Kidney epithelial cell (primary cell): ENCODE measurements at regions not wholly inside any gene's neighbourhood (a gene's known extent, or its start where the extent isn't known, plus 50 kb on each side); places are given as distances from the start of the nearest gene placed in this dataset.

Experiments
- DNase-seq: peaks from one replicate; pipeline ENCODE4 v3.0.0-alpha.2; 2010; ENCODE audit warnings: low read depth
- H3K27me3 ChIP-seq: 2 replicates; pipeline ENCODE4 v1.6.0; 2011; ENCODE audit warnings: low read length; ENCODE audit not compliant: control insufficient read depth, insufficient read depth
- H3K36me3 ChIP-seq: 2 replicates; pipeline ENCODE4 v1.5.1; 2011; ENCODE audit warnings: low read length; ENCODE audit not compliant: control insufficient read depth, insufficient read depth
- H3K4me3 ChIP-seq: 2 replicates; pipeline ENCODE4 v1.5.1; 2011; ENCODE audit warnings: low read depth, mild to moderate bottlenecking, control low read depth, low read length
- TF ChIP-seq, protein P1 (sequence below): IDR thresholded peaks from 2 replicates; pipeline ENCODE4 v1.5.1; 2011; ENCODE audit warnings: mild to moderate bottlenecking, moderate library complexity, low read length, control low read depth, inconsistent platforms; ENCODE audit not compliant: insufficient read depth, poor library complexity, severe bottlenecking

DNA sequence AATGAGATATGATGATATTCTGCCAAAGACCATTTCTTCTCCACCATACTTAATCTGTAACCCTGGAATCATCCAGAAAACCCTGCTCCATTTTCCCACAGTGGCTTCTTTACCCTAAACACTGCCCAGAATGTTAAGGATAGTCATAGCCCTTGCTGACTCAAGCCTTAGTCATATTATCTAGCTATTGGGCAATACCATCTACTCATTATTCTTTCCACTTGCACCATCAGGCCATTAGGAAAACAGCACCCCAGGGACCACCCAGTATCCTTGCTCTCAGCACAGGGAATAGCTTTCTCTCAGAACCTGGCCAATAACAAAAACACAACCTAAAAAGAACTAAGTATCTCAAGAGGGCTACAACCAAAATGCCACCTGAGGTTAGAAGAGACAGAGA, 445.7 kb upstream of the SLC14A2 start:
- Histone ChIP-seq H3K27me3 (no peaks in the 10 kb centered on the region), H3K4me3 (no peak overlapping the region), H3K36me3 (no peaks in the 10 kb centered on the region)
- peak; percentile 68 for DNase-seq
- TF ChIP-seq, protein P1, sequence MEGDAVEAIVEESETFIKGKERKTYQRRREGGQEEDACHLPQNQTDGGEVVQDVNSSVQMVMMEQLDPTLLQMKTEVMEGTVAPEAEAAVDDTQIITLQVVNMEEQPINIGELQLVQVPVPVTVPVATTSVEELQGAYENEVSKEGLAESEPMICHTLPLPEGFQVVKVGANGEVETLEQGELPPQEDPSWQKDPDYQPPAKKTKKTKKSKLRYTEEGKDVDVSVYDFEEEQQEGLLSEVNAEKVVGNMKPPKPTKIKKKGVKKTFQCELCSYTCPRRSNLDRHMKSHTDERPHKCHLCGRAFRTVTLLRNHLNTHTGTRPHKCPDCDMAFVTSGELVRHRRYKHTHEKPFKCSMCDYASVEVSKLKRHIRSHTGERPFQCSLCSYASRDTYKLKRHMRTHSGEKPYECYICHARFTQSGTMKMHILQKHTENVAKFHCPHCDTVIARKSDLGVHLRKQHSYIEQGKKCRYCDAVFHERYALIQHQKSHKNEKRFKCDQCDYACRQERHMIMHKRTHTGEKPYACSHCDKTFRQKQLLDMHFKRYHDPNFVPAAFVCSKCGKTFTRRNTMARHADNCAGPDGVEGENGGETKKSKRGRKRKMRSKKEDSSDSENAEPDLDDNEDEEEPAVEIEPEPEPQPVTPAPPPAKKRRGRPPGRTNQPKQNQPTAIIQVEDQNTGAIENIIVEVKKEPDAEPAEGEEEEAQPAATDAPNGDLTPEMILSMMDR: no peak

DNA sequence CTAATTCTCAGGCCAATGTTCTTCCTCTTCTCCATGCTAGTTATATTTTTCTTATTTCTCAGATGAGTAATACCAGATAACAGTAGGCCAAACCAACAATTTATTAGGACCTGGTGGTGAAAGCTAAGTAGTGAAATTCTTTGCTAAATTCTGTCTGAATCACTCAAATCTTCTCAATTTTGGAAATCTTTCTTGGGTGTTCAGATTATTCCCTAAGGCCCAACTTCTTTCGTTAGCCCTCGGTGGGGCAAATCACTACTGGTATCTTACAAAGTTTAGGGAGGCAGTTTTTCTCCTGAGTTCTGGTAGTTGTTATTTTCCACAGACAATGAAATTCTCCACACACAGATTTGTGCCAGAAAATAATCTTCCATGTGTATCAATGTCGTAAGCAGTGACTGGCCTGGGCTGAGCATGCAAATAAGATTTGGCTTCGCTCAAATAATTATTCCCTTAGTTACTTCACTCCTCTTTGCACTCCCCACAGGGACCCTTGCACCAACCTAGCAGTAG, 443.5 kb upstream of the SLC14A2 start:
- H3K4me3 ChIP-seq: no peak overlapping the region
- no peaks in the 10 kb centered on the region for H3K27me3 ChIP-seq
- no peak for DNase-seq
- TF ChIP-seq, protein P1: no peak
- H3K36me3 ChIP-seq: no peaks in the 10 kb centered on the region

GRCh38 chr18:45173327-45173726, 441.9 kb upstream of the SLC14A2 start:
- TF ChIP-seq, protein P1: no peak
- Histone ChIP-seq H3K36me3 (no peaks in the 10 kb centered on the region), H3K27me3 (no peaks in the 10 kb centered on the region), H3K4me3 (no peak overlapping the region)
- no peak for DNase-seq

DNA sequence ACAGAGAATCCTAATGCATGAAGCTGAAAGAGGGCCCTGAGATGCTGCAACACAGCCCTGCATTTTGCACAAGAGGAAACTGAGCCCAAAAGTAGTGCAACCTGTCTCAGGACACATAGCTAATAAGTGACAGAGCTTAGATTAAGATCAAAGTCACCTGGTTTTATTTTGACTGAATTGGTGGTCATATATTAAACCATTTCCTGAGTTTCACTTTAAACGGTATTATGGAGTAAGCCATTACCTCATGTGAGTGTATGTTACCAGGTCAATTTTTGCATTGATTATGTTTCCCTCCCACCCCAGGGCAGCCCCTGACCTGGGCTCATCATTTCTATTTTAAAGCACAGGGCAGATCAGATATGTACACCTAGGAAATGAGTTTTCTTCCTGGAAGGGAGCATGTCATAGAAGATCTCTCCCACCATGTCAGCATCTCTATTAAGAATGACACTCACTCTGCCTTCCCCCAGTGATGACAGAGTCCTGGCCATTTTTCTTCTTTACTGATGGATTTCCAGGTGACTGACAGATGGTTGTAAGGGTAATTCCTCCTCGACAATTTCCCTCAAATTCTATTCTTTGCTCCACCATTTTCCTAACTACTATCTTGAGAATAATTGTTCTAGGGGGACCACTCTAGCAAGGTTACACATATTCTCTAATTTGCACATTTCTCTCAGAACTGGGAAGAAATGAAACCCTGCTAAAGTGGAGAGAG, 441.3 kb upstream of the SLC14A2 start:
- no peak for DNase-seq
- Histone ChIP-seq H3K36me3 (no peaks in the 10 kb centered on the region), H3K4me3 (no peak overlapping the region), H3K27me3 (no peaks in the 10 kb centered on the region)
- TF ChIP-seq, protein P1: no peak

- no peak for DNase-seq
- TF ChIP-seq, protein P1: no peak
These were observed 440.6 kb upstream of the SLC14A2 start for GRCh38 chr18:45174629-45175136.

GRCh38 chr18:45175511-45175910, 439.8 kb upstream of the SLC14A2 start:
- TF ChIP-seq, protein P1: no peak
- no peak for DNase-seq
- H3K4me3 ChIP-seq: no peak overlapping the region
- no peaks in the 10 kb centered on the region for H3K27me3 ChIP-seq
- no peaks in the 10 kb centered on the region for H3K36me3 ChIP-seq

More at GRCh38 chr18:45174629-45175136, 440.6 kb upstream of the SLC14A2 start:
- no peak overlapping the region for H3K4me3 ChIP-seq
- no peaks in the 10 kb centered on the region for H3K36me3 ChIP-seq
- no peaks in the 10 kb centered on the region for H3K27me3 ChIP-seq
